ENCODE measurements at regions not wholly inside any gene's neighbourhood (a gene's known extent, or its start where the extent isn't known, plus 50 kb on each side); places are given as distances from the start of the nearest gene placed in this dataset.
A peak's percentile ranks its signal among the peaks of the same experiment; 100 is the strongest.

DNA sequence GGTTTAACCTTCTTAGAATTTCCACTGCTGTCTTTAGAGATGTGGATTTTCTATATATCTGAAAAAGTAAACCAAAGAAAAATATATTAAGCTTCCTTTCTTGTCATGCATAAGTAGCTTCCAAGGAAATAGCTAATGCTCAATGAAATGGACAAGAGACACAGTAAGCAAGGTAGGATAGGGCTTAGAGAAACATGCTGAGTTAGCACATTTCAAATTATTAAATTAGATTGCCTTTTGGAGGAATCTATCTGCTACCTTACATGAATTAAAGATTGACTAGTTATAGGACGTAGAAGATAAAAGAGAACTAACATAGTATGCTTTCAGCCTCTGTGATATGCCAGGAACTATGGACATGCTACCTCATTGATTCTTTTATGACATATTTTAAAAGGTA is 824.6 kb downstream of the TUSC7 start:
- no peak for ATAC-seq

DNA sequence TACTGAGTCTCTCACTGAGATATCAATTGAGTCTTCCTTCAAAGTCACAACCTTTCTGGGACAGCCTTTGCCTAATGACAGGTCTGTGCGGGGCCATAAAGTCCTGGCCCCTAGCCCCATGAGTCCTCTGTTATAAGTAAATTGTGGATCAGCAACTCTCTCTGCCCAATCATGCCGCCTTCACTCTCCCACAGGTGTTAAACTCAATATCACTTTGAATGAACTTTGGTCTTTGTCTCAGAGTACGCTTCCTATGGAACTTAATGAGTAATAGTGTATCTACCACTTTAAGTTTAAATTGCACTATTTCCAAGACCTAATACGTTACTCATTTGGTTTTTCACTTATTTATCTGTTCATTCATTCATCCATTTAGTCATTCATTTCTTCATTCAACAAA is 826.4 kb downstream of the TUSC7 start:
- ATAC-seq = no peak

DNA sequence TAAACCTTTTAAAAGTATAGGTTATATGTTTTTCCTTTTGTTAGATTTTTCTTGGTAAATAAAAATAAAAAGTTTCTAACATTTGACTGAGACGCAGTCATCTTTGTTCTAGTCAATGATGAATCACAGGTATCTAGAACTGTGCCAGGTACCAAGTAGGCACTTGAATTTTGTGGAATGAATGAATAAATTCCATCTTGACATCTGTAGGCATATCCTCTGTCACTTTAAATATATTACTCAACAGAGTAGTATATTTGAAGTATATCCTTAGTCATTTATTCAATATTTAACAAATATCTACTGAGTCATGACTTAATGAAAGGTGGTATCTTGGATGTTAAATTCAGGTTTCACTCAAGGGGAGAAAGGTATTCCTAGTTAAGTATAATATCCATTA is 828.4 kb downstream of the TUSC7 start:
- no peak for ATAC-seq

DNA sequence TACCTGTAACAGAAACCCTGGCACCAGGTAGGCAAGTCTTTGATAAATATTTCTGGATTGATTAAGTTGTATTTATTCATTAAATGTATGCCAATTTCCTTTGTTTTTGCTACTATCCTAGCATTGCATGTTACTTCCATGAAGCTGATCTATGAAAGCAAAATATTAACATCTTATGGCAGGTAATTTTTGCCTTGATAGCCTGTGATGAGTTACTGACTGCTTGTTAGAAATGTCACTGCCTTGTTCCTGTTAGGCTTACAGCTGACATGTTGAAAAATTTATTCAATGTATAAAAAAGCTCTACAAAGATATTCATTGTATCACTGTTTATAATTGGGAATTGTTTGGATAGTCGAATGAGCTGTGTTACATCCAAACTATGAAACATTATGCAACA is 830.1 kb downstream of the TUSC7 start:
- no peak for ATAC-seq

DNA sequence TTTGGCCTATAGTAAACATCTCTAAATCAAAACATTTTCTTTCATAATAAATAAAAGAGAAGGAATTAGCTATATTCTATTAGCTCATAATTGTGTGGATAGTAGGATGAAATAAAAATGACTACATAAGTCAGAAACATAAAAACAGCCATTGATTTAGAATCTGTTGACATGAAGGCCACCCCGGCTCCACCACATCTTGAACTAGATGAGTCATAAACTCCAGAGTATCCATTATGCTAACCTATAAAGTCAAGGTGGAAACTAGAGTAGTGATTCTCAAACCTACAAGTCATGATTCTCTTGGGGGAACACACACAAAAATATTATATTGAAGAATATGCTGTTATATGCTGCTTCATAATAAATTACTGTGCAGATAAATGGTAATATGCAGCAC is 831.0 kb downstream of the TUSC7 start:
- no peak for ATAC-seq

DNA sequence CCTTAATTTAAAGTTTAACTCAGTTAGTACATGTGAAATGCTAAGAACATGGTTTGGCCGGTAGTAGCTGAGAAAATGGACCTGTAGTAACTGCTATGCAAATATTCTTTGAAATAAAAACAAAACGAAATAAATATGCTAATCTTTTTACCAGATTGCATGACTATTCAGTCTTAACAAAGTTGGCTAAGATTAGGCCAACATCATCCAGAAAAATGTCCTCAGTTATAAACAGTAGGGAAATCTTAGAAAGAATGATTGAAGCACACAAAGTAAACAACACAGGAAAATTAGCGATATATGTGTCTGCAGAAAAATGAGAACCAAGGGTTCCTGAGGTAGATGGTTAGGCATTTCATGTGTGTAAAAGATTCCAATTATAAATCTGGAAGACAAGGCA is 832.1 kb downstream of the TUSC7 start:
- no peak for ATAC-seq

DNA sequence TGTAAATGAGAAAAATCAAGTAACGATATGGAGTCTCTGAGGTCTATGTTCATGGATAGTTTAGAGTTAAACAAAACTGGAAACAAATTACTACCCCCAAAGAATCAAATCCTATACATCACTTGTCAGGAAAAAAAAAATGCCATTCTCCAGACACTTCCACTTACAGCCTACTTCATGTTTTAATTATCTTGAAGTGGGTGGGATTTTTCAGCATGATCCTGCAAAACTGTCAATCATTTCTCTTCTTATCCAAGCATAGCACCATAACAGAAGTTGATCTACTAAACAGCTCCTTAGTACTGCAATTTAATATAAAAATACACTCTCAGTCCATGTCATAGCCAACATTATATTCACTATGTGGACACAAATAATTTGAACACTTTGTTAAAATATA is 833.9 kb downstream of the TUSC7 start:
- no peak for ATAC-seq

DNA sequence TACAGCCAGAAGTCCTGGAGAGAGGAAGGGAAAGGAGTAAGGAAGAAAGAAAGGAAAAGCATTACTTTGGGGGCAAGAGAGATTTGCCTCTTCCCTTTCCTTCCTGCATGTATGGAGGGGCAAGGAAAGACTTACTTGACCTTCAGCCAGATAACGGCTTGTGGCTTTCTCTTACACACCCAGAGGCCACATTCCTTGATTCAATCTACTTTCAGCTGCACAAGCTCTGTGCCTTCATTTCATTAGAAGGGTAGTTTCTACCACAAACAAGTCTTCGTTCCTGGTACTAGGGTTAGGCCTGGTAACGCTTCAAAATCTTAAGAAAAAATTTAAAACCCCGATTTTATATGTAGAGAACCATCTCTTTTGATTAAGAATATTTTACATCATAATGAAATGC is 835.9 kb downstream of the TUSC7 start:
- ATAC-seq = no peak

DNA sequence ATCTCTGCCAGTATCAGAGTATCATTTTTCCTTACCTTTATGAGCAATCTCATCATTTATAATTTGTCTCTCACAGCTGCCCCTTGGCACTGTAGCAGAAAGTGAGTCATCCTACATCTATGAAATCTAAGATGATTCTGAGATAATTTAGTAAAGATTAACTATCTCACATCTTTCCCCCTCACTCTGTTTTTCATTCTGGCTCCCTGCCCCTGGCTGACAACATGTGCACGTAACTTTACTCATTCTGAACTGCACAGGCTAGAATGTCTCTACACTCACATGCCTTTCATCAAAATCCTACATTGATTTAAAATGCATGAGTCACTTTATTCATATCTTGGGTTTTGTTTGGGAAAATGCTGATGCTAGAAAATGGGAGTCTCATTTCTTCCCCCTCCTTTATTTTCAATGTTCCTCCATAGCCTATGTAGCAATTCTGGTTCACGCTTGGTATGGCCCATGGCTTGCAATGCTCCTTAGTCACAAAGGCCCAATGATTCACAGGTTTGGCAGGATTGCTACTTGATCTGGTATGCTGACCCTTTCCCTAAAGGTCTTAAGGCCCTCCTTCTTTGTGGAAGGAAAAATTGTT is 838.5 kb downstream of the TUSC7 start:
- ATAC-seq = peak; percentile 65

DNA sequence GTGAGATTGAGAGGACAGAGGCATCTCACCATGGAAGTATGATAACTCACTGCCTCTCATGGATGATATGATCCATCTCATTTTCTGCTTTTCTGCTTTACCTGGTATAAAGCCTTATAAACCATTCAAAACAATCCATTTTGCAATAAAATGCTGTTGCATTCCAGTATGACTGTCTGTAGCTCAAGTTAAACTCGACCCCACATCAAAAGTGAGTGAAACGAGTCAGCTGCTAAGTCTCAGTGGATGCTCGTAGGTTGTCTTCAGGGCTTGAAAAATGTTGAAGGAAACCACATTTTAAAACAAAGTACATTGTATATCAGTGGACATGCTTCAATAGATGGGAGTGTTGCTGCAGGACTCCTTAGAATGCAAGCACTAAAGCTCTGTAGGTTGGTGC is 839.0 kb downstream of the TUSC7 start:
- no peak for ATAC-seq

DNA sequence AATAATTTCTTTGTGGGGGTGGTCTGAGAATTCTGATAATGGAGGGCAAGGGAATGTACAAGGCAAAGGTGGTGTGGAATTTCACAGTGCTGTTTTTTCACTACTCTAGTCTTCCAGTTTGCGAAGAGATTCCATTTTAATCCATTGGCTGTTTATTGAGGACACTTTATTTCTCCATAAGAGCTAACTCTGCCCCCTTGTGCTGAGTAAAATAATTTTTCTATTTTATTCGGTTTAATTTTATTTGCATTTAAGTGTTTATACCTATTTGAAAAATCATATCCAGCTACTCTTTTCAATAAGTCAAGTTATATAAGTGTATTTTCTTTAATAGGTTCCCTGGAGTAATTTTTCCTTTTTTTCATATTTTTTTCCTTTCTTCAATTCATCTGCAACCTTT is 840.1 kb downstream of the TUSC7 start:
- no peak for ATAC-seq

DNA sequence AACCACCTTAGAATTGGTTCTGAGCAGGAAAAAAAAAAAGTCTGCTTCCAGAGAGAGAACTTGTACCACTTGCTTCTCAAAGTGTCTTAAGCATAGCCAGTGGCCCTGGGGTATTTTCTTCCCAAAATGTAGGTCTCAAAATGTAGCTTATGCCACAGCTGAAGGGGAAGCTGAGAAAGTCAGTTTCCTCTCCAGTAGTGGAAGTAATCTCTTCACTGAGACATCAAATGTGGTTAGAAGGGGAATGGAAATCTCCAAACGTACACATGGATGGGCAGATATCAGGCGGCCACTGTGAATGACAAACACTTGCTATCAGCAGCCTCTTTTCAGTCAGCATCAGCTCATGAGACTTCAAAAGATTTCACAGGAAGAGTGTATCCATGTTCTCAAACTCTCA is 841.2 kb downstream of the TUSC7 start:
- ATAC-seq = no peak

DNA sequence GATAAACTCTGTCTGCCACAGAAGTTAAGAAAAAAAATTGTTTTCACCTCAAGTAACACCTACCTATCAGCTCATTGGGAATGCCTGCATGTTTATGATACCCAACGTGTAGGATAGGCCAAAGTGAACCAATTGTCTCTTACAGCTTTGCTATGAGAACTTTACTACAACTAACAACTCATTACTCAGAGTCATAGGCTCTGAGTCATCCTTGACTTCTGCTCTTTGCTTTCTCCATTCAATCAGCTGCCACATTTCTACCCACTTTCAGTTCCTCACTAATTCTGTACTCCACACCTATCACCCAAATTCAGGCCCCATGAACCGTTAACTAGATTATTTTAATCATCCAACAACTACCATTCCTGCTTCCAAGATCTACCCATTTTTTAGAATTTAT is 843.9 kb downstream of the TUSC7 start:
- ATAC-seq = no peak

DNA sequence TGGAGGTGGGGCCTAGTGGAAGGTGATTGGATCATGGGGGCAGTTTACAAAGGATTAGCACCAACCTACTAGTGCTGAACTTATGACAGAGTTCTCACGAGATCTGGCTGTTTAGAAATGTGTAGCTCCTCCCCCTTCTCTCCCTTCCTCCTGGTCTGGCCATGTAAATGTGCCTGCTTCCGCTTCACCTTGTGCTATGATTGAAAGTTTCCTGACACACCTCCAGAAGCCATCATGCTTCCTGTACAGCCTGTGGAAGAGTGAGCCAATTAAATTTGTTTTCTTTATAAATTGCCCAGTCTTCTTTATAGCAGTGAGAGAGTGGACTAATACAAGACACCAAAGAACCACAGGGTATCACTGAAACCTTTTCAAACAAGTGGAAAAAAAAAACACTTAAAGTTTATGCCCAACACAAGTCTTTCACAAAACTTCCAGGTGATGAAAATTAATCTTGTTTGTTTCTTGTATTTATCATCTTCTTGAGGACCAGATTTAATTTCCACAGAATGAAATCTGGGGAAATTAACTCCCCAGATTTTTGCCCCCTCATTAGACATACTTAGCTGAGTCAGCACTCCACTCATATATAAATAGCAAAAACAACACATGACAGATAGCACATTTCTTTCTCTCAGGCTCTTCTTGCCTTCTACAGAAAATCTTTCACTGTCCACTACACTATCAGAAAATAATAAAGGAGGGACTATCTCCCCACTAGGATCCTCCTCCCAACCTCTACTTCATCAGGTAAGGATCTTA is 847.2 kb downstream of the TUSC7 start:
- ATAC-seq = no peak

DNA sequence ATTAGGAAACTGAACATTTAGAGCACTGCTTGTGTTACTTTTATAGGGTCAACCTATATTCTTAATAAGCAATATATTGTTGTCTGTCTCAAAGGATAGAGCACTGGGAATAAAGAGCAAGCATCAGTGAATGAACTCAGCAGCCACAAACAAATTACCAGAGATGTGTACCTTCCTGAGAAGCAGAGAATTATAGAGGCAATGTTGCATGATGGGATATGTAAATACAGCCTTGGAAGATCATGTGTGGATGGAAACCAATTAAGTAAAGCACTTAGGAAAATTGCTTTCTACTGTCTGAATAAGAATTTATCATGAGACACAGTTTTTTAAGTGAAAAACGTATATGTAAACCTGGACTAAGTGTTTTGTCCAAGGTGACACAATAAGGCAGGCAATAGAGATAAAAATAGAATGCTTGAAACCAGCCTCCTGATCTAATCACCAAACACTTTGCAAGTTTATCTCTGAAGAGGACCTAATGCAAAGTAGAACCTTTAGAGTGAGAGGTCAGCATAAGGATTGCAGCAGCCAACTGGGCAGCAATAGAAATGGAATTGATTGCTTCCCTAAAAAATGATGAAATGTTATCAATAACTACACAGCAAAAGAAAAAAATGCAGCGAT is 848.0 kb downstream of the TUSC7 start:
- no peak for ATAC-seq

DNA sequence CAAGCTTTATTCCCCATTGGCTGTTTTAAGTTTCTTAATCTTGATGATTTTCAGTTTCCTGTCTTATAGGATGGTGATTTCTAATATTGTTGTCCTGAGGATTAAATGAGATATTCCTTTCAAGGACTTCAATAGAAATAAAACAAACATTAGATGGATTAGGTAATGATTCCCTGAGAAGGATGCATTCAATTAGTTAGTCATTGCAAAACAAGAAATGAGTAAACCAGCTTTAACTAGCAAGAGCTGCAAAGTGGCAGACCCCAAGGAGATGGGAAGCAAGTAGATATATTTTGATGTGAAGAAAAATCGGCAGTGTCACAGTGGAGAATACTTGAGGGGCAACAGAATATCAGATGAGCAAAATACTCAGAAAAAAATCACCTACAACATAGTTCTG is 849.1 kb downstream of the TUSC7 start:
- no peak for ATAC-seq

DNA sequence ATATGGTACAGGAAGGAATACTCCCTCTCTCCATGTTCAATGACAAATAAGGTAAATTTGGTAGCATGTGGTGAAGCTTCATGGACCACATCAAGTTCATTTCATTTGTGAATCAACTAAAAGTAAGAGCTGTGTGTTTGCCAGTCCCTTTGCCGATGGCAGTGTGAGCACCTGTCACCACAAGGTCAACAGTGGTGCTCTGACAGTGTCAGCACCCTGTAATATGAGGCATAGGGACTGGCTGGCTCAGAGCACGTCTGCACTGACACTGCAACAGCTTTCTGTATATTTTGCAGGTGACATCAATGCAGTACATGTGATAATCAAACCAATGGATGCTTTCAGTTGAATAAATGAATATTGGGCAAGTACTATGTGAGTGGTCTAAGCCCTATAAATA is 852.4 kb downstream of the TUSC7 start:
- no peak for ATAC-seq

DNA sequence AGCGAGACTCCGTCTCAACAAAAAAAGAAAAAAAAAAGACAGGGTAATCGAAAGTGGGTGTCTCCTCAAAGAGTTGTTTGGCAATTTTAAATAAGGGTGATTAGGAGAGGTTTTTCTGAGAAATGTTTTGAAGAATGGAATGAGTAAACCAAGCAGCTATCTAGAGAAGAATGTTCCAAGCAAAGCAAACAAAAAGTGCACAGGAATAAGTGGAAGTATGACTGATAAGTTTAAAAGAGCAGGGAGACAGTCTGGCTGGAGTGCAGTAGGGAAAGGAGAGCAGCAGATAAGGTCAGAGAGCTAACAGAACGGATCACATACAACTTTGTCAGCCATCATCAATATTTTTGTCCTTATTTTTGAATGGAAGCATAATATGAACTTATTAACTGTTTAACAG is 853.5 kb downstream of the TUSC7 start:
- no peak for ATAC-seq

DNA sequence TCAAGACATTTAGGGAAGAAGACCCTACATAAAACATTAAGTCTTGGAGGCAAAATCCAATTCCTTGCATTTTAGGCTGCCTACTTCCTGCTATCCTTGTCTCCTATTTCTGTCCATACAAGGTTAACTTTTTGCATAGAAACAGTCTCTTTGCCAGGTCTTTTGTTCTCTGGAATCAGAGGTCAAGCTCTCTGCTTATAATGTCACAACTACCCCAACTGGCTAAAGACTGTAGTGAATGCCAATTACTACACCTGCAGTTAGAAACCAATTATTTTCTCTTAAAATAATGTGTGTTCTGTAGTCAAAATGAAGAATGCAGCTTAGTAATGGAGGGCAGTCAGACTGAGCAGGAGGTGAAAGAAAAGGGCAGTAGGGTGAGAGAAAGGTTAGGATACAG is 856.2 kb downstream of the TUSC7 start:
- no peak for ATAC-seq

DNA sequence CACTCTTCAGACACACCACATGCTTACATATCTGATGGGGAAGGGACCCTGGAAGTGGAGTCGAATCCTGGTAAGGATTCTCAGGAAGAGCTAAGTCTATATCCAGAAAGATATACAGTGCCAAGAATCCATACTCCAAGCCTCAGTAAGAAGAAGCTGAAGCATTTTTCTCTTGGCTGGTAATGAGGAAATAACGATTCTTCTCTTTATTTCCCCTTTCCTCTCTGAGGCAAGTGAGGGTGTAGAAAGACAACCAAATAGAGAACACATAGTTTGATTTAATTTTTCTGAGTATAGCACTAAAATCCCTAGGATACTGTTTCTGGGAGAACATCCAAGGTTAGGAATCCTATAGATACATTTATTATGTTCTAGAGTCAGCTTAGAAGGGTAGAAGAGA is 857.3 kb downstream of the TUSC7 start:
- ATAC-seq = no peak

DNA sequence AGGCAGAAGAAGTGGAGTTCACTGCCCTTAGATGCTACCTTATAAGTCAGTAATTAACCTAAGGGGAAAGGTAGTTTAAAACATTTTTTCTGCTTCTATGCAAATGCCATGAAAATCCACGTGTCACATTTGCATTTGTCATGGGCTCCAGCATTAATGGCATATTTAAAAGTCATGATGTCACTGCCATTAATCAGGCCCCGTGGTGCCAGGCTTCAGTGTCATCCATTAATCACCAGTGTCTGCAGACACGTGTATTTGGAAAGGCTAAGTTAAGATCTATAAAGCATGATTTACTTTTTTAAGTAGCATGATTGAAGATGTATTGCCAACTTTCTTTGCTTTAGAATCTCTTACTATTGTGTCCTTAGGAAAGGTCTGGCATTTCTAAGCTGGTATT is 857.8 kb downstream of the TUSC7 start:
- ATAC-seq = no peak

DNA sequence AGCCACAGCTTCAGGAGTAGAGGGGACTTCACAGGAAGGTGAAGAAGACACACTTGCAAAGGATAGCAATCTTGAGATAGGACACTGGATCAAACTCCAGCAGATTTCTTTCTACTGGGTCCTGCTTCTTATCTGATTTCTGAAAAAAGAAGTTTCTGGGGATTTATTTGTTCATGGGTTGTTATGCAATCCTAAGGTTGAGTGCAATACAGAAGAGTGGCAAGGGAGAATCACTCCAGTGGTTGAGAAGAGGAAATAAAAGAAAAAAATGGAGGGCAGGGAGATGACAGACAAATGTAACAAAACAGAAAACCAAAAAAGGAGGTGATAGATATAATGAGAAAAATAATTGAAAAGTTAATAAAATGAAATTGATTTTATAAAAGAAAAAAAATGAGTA is 858.3 kb downstream of the TUSC7 start:
- ATAC-seq = no peak

DNA sequence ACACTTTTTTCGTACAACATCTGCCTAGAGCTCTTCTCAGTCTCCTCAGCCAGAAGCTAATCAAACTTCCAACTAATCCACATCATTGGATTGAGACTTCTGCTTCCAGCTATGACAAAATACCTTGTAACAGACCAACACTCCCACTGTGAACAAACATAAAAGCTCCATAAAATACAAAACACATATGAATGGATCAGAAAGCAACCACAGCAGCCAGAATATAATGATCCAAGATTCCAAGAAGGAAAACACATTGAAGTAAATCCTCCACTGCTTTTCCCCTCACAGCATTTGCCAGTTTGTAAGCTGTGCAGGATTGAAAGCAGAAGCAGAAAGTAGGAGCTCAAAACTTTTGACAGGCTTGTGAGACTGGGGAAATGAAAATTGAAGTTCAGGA is 863.2 kb downstream of the TUSC7 start:
- ATAC-seq = no peak

DNA sequence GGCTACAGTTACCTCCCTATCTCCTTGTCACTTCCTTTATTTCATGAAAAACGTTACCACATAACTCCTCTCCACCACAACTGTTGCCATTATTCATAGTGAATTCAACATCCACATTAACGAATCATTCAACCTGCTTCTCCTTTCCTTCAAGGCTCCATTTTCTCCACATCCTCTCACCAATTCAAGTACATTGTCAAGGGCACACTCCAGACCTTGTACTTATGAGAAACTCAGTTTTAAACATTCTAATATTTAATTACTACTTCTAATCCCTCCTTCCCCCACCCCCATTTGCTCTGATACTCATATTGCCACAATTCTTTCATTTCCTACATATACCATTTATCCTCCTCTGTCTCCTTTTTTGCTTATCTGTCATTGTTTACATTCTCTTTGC is 871.2 kb downstream of the TUSC7 start:
- no peak for ATAC-seq

DNA sequence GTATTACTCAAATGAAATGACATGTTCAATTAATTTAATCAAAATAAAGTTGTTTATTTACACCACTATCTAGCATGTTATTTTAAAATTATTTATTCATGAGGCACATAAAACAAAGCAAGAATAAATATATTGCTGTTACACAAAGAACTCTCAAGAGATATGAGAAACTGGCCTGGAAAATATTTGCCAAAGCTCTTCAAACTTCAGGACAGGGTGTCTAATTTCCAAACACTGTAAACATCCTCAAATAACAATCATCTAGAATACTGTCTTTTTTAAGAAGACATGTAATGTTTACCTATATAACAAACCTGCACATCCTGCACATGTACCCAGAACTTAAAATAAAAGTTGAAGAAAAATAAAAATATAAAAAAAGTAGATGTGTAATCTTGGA is 876.6 kb downstream of the TUSC7 start:
- no peak for ATAC-seq
